ENCODE measurements at regions not wholly inside any gene's neighbourhood (a gene's known extent, or its start where the extent isn't known, plus 50 kb on each side); places are given as distances from the start of the nearest gene placed in this dataset.

- DNase-seq (ENCODE audit: low spot score) = no peak
Observed at GRCh38 chr2:45178854-45179253, 169.6 kb upstream of the SIX2 start.

GRCh38 chr2:45178359-45178758 is 169.1 kb upstream of the SIX2 start:
- DNase-seq (ENCODE audit: low spot score) = no peak

GRCh38 chr2:45177870-45178269 is 168.6 kb upstream of the SIX2 start:
- peak; percentile 53 for DNase-seq (ENCODE audit: low spot score)

GRCh38 chr2:45176390-45176789 is 167.1 kb upstream of the SIX2 start:
- DNase-seq (ENCODE audit: low spot score) = no peak

GRCh38 chr2:45173513-45173912 is 164.3 kb upstream of the SIX2 start:
- no peak for DNase-seq (ENCODE audit: low spot score)

- DNase-seq (ENCODE audit: low spot score) = no peak
Observed at GRCh38 chr2:45172760-45173392, 163.6 kb upstream of the SIX2 start.

GRCh38 chr2:45172142-45172541 is 162.9 kb upstream of the SIX2 start:
- no peak for DNase-seq (ENCODE audit: low spot score)

- DNase-seq (ENCODE audit: low spot score) = no peak
Observed at GRCh38 chr2:45171136-45171501, 161.9 kb upstream of the SIX2 start.

- DNase-seq (ENCODE audit: low spot score) = no peak
Observed at GRCh38 chr2:45170191-45171135, 161.2 kb upstream of the SIX2 start.

GRCh38 chr2:45169339-45170190 is 160.3 kb upstream of the SIX2 start:
- no peak for DNase-seq (ENCODE audit: low spot score)

GRCh38 chr2:45168711-45169338 is 159.6 kb upstream of the SIX2 start:
- DNase-seq (ENCODE audit: low spot score) = no peak

- DNase-seq (ENCODE audit: low spot score) = no peak
Observed at GRCh38 chr2:45167920-45168629, 158.8 kb upstream of the SIX2 start.

- no peak for DNase-seq (ENCODE audit: low spot score)
Observed at GRCh38 chr2:45166229-45166890, 157.1 kb upstream of the SIX2 start.

GRCh38 chr2:45162711-45163110 is 153.5 kb upstream of the SIX2 start:
- no peak for DNase-seq (ENCODE audit: low spot score)

- no peak for DNase-seq (ENCODE audit: low spot score)
Observed at GRCh38 chr2:45156605-45157004, 147.4 kb upstream of the SIX2 start.

- DNase-seq (ENCODE audit: low spot score) = no peak
Observed at GRCh38 chr2:45154606-45155155, 145.4 kb upstream of the SIX2 start.

- DNase-seq (ENCODE audit: low spot score) = no peak
Observed at GRCh38 chr2:45154144-45154543, 144.9 kb upstream of the SIX2 start.

- DNase-seq (ENCODE audit: low spot score) = no peak
Observed at GRCh38 chr2:45153121-45153520, 143.9 kb upstream of the SIX2 start.

GRCh38 chr2:45152691-45153090 is 143.4 kb upstream of the SIX2 start:
- DNase-seq (ENCODE audit: low spot score) = no peak

GRCh38 chr2:45145073-45145899 is 136.0 kb upstream of the SIX2 start:
- no peak for DNase-seq (ENCODE audit: low spot score)
